NCI-H2171 treated with DMSO at 0.1 percent for 48 hours (cell line): ENCODE measurements at regions not wholly inside any gene's neighbourhood (a gene's known extent, or its start where the extent isn't known, plus 50 kb on each side); places are given as distances from the start of the nearest gene placed in this dataset.

ENCODE experiments used
- DNase-seq: peaks from one replicate; lab custom pipeline; 2025; lab: John Stamatoyannopoulos, UW

- DNase-seq: no peak
Observed at GRCh38 chrX:149152941-149153340, 352.2 kb downstream of the IDS start.

DNA sequence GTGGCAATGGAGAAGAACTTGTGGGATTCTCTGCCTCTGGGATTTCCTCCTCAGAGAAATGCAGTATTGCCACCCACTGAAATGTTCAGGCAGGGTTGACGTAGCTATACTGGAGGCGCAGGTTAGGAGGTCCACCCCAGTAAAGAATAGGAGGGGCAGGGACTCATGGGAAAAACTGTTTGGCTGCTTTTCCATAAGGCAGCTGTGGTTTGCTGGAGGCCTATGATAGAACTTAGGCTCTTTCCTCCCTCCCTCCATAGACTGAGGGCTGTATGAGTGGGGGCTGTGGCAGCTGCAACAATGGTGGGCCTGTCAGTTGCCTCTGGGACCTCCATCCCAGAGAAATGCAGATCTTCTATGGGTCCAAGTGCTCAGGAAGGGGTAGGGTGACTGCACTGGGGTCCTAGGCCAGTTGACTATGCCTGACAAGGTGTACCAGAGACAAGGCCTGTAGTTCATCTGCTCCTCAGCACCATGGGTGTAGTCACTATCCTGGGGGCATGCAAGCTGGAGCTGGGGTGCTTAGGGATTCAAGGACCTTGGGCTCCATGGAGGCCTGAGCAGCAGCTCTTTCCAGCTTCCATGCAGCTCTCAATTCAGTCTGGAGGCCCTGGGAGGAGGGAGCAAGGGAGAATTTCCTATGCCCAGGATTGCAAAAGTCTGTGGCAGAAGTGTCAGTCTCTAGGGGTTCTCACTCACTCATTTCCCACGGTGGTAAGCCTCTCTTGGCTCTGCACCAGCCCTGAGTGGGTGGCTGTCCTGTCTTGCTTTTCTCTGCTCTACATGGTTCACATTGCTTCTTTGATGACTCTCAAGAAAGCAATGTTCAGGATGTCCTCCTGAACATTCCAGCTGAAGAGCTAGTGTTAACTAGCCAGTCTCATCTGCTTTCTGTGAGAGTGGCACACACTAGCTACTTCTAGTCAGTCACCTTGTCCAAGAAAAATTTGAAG lies 353.0 kb downstream of the IDS start:
- no peak for DNase-seq

DNA sequence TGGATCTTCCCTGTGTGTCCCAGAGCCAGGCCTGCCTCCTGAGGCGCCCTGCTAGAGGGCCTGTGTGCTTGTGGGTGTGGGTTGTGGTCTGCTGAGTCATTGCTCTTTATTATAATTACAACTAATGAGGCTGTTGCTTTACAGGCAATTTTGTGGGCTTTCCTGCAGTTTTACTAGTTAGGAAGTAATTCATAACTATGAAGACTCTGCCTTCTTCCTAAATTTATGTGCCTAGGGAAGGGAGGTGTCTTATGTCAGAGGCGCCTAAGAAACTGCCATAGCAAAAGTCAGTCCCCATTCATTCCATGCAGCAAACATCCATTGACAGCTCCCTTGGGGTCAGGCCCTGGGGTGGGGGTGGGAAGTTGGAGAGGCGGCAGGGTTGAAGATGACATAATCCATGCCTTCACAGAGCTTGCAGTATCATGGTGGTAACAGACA lies 359.2 kb downstream of the IDS start:
- no peak for DNase-seq

GRCh38 chrX:149131774-149132173 lies 373.3 kb downstream of the IDS start:
- DNase-seq: no peak

- no peak for DNase-seq
Observed at GRCh38 chrX:149129767-149130166, 375.3 kb downstream of the IDS start.

DNA sequence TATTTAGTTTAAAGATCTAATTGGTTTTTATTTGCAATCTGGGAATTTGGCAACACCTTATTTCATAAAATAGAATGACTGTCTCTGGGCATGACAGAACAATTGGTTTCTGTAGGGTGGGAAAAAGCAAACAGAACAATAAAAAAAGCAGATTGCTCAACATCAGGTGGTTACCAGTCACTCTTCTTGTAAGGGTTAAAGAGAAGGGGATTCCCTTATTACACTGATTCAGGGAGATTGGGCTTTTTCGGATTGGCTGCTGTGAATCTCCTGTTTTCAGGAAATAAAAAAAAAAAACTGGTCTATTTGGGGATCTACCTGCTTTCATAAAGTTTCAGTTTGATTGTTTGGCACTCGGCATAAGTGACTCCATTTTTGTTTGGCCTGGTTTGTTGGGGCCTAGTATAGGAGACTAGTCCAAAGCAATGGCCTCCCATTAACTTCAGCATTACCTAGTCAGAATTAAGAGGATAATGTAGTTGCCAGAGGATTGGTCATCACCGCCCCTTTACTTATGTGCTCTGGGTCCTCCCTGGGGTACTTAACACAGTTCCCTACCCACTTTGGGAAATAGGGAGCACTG lies 380.5 kb downstream of the IDS start:
- no peak for DNase-seq

DNA sequence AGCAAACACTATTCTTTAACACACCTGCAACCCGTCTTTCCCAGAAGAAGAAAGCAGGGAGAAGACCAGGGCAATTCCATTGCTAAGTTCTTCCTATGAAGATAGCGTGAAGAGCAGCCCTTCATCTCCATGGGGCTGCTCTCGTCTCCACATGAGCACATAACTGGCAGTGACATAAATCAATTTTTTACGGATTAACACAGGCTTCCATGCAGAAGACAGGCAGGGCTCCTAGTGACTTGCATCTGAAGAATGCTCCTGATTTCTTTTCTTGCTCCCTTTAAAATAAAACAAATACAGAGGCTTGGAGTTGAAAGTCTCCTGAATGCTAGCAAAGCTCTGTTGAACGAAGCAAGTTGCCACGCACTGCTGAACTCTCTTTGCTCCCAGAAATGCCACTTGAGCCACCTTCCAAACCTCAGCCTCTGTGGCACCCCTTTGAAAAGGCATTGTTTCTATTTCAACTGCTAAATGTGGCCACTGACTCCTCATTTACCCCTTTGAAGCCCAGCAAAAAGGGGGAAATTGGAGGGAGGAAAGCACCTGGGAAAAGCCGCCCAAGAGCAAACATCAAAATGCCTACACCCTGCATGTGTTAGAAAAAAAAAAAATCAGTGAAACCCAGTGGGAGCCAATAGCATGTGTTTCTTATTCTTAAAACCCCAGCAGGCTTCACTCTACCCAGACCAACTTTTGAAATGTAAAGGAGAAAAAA lies 383.7 kb downstream of the IDS start:
- no peak for DNase-seq

DNA sequence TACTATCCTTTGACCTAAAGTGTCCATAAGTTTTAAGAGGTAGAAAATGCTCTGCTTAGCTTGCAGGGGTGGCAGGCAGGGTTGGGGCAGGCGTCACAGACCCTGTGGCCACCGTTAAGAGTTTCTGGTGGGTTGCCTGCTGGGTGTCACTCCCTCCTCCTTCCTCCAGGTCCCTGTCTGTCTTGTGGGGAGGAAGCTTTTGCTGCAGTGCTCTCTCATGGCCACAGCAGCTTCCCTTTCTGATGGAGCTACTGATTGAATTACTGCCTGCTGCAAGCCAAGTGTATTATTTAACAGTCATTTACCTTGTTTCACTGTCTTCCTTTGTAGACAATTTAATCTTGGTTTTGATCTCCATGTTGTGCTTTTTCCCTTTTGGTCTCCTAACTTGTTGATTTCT lies 384.6 kb downstream of the IDS start:
- no peak for DNase-seq

DNA sequence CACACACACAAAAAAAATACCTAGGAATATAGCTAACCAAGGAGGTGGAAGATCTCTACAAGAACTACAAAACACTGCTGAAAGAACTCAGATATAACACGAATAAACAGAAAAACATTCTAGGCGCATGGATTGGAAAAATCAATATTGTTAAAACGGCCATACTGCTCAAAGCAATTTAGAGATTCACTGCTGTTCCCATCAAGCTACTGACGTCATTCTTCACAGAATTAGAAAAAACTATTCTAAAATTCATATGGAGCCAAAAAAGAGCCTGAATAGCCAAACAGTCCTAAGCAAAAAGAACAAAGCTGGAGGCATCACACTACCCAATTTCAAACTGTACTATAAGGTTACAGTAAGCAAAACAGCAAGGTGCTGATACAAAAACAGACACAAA lies 390.2 kb downstream of the IDS start:
- DNase-seq: no peak

DNA sequence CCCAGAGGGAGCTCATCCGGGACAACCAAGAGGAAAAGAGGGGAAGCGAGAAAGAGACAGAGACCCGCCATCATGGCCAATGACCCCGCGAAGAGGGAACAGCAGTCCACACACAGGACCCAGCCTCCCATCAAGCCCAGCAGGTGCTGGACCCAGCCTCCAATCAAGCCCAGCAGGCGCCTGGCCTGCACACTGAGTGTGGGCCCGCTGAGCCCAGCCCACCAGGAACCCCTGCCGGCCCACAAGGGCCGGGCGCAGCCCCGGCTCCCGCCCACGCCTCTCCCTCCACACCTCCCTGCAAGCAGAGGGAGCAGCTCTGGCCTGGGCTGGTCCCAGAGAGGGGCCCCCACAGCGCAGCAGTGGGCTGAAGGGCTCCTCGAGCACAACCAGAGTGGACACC lies 391.1 kb downstream of the IDS start:
- no peak for DNase-seq

DNA sequence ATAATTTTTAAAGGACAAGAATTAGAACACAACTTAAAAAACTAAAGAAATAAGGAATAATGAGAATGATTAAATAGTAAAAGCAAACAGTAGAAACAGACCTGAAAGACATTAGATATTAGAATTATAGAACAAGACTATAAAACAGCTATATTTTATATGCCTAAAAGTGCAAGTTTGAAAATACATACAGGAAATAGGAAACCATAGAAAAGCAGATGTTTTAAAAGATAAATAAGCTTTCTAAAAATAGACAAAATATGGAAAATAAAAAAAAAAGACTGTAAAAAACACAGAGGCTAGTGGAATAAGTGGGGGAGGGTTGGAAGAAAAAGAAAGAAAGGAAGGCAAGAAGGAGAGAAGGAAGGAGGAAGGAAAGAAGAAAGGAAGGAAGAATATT lies 407.3 kb downstream of the IDS start:
- DNase-seq: no peak

- no peak for DNase-seq
Observed at GRCh38 chrX:149092179-149092578, 412.9 kb downstream of the IDS start.

DNA sequence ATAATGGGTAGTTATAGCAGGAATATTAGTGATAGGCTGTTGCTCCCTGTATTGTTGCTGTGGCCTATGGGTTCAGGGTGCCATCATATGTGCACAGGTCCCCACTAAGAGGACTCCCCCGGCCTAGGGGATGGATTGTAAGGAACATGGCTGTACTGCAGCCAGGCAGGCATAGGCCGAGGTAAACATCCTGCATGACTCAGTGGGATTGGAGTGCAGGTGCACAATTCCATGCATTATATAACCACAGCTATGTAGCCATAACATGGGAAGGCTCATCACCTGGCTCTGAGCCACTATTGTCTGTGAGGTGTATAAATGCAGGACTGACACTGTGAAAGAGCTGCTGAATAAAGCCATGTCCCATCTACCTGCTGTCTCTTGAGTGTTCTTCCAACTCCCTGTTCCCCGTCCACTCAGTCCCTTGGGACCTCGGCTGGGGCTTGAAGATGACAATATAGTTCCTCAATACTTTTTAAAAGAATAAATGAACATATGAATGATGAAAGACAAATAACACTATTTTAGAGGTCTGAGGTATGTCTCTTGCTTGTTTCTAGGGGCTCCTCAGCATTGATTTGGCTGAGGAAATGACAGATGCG lies 425.2 kb downstream of the IDS start:
- DNase-seq: no peak

GRCh38 chrX:149074398-149074797 lies 430.7 kb downstream of the IDS start:
- no peak for DNase-seq

- DNase-seq: no peak
Observed at GRCh38 chrX:149073479-149073878, 431.6 kb downstream of the IDS start.

GRCh38 chrX:149069899-149070298 lies 435.2 kb downstream of the IDS start:
- no peak for DNase-seq

DNA sequence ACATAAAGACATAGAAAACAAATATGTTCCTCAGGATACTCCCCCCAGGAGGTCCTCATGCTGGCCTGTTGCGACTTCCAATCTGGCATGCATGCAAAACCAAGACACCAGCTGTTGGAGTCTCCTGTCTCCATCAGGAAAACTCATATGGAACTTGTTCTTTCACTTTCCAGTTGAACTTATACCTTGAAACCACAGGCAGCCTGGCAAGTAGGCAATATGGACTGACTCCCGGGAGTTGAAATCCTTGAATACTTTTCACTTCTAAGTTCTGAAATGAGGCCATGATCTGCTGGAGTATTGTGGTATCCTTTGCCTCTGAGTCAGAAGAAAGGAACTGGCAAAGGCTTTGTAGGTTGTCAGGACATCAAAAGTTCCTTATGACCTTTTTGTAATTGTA lies 444.2 kb downstream of the IDS start:
- DNase-seq: no peak
